ENCODE measurements at regions not wholly inside any gene's neighbourhood (a gene's known extent, or its start where the extent isn't known, plus 50 kb on each side); places are given as distances from the start of the nearest gene placed in this dataset.
A peak's percentile ranks its signal among the peaks of the same experiment; 100 is the strongest.

DNA sequence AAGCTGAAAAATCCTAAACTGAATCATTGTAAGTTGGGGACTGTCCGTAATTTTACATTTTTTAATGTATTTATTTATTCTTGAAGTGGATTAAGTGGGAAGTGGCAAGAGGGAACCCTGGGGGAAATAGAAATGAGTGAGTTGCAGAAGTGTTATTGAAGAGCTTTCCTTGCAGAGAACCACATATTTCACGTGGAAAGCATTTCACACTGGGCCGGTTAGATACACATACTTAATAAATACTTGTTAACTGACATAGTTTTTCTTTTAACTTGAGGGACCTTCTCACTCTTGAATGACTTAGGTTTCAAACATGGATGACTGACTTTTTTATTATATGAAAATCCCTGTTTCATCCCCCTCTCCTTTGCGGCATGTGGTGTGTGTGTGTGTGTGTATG is 239.3 kb downstream of the LMO4 start:
- DNase-seq, result no peak

DNA sequence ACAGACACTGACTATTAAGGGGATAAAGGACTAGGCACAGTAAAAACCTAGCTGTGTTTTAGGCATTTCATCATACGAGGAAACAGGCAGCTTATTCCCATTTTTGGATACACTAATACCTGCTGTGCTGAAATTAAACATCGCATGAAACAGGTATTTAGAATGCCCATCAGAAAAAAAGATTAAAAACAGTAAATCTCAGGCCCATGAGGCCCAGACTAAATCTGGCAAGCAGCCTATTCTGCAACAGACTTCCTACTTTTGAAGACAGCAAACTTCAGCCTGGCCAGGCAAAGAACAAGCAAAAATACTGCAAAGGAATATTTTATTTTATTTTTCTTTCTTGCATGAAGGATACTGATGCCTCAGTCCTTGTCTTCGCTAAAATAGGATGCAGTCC is 240.2 kb downstream of the LMO4 start:
- no peak for DNase-seq

DNA sequence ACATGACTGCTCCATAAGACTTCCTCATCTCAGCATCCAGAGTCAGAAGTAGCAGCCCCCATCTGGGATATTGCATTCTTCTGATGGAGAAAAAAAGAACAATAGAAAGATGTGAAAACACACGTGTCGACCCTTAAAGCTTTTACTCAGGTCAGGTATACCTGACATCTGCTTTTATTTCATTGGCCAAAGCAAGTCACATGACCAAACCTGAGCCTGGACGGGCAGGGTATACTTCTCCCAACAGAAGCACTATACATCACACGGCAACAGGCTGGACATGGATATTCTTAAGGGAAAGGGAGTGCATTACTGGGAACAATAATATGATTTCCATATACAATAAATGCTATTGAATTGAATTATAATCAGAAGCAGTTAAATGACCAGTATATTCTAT is 243.3 kb downstream of the LMO4 start:
- no peak for DNase-seq

DNA sequence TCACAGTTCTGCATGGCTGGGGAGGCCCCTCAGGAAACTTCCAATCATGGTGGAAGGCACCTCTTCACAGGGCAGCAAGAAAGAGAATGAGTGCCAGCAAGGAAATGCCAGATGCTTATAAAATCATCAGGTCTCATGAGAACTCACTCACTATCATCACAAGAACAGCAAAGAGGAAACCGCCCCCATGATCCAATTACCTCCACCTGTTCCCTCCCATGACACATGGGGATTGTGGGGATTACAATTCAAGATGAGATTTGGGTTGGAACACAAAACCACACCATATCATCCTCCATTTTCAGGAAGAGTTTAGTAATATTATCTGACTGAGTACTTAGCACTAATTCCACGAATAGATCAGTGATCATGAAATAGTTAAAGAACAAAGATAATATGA is 244.2 kb downstream of the LMO4 start:
- DNase-seq, result no peak

DNA sequence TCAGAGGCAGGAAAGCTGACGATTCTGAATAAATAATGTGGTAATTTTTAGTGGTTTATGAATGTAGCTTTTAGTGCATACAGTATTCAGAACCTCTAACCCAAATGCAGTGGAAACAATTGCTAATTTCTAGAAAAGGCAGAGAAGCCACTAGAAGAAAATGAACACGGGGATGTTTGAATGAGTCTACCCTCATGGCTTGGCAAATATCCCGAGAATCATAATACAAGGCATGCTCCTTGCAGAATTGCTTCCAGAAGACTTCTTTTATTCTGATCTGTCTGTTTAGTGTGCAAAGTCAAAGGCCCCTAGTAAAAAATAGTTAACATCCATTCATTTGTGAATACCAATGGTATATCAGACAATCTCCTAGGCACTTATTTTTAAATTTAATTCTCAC is 246.8 kb downstream of the LMO4 start:
- peak; percentile 14 for DNase-seq

DNA sequence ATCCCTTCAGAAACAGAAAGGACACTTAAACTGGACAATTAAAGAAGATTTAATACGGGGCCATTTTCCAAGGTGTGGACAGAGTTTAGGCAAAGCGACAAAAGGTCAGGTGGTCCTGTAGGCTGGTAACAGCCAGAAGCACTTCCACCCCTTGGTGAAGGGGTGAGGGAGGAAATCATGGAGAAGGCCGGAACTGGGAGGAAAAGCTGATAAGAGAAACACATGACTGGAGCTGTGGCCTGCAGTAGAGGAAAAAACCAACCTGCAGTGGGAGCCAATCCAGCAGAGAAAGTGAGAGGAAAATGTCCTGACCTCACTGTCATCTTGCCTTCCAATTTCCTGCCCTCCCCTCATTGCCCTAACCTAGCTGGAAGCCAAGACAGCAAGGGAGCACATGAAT is 249.8 kb downstream of the LMO4 start:
- DNase-seq, result no peak

DNA sequence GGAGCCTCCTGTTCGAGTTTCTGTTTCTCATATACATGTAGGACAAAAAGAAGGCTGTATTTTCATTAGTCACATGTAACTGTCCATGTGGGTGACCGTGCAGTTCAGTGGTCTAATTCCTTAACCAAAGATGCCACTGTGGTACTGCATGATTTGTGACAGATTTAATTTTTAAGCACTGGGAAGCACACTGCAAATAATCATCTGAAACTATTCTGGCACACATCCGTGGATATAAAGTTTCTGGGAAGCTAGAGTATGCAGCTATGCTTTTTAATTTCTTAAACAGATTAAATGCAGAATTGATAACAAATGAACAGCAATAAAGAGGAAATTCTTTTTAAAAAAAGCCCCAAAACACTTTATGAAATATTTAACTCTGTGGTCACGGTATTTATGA is 254.8 kb downstream of the LMO4 start:
- DNase-seq, result no peak

DNA sequence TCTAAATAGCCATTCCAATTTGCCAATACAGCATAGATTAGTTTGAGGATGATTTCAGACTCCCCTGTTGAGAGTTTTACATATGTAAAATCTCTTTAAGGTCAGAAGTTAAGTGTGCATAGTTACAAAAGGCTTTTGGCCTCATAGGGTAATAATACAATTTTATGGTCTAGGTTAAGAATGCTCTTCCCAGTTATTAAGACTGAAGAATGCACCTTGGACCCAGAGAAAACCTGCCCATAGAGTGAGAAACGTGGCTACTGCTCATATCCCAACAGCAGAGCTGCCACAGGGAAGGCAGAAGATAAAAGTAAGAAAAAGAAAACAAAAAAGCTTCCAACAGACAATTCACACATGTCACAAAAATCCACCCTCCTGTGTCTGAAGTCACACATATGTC is 255.9 kb downstream of the LMO4 start:
- DNase-seq, result no peak

DNA sequence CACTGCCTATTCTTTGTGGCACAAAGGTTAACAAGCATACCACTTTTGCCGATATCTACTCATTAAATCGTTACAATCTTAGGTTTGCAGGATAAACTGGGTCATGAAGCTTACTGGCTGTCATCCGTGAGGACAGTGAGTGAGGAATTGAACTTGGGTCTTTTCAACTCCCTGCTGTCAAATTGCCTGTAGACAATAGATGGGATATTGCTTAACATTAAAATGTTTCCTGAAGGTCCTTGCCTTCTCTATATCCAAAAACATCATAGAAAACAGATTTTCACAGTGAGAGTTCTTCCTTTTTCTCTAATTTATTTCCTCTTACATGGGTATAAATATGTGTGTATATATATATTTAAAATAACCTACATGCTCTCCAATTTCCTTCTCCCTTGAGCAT is 257.8 kb downstream of the LMO4 start:
- DNase-seq, result no peak

DNA sequence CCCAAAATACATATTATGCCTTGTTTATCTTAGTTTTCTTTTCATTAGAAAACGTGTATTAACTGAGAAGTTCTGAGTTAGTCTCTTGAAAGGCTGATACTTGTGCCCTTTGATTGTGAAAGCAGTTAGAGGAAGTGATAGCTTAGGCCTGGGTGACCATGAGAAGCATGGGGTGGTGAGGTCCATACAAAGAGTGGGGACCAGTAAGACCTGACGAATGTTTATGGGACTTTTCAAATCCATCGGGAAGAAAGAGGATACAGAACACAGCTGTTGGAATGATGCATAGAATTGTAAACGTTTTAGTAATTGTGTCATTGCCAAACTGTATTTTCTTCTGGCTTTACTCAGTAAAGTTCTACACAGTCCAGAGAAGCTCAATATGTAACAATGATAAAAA is 259.8 kb downstream of the LMO4 start:
- DNase-seq, result no peak

DNA sequence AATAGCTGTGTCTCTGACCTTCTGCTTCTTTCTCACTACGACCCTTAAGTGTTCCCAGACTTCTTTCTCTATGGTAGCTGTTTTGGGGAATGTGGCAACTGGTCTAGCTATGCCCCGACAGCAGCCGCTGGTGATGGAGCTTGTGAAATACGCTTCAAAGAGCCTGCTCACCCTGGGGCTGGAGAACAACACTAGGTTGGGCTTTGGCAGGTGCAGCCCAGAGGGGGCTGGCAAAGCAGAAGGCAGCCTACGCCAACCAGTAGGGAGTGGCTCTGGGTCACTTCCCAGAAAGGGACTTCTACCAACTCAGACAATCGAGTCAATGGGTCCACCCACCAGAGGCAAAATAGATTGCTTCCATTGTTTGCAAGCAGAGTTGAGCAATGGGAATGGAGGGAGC is 262.8 kb downstream of the LMO4 start:
- DNase-seq, result no peak

DNA sequence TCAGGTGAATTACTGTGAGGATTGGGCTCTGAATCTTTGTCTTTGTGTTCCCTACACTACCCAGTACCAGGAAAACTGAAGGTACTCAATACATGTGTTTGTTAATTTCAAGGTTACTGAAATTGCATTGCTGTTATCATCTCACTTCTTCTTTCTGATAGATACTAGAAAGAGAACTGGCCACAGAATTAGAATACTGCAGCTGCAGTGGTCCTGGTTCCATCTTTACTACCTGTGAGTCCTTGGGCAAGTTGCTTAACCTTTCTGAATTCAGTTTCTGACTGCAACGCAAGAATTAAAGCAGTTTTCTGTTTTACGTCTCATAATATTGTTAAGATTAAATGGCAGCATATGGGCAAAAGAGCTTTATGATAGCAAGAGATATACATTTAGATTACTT is 263.5 kb downstream of the LMO4 start:
- DNase-seq, result no peak

DNA sequence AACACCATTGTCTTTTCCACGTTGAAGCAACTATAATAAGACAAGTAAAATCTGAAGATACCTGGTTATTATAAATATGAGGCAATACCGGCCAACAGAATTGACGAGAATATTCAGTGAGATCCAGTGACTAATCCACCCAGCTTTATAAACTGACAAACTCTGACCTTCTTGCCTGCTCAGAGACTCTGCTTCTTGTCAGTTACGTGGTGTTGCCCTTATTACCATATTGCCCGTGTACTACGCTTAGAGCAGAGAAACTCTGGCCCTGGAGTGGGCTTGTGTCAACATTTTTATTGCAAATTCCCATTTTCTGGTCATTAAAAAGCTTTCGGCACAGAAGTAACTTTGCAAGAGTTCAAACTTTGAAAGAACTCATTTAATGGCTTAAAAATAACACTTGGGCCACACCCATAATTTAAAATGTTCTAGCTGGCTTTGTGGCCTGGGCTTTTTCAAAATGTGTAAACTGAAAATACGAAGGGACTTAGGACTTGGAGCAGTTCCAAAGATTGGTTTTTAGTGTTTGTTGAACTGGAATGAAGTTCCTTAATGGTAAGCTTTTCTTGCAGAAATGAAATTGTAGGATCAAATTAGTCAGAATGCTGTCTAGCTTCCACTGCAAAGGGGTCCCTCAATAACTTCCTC is 266.2 kb downstream of the LMO4 start:
- DNase-seq, result no peak

DNA sequence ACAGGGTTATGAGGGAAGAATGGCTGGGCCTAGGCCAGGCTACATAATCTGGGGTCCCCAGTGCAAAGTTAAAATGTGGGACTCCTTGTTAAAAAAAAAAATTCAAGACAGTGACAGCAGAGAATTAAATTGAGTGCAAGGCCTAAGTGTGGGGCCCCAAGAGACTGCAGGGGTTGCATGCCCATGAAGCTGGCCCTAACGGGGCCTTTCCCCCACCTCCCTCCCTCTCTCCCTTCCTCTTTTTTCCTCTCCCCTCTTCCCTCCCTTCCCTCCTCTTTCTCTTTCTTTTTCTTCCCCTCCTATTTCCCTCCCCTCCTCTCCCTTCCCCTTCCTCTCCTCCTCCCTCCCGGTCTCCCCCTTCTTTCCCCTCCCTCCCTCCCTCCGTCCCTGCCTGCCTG is 266.7 kb downstream of the LMO4 start:
- no peak for DNase-seq

DNA sequence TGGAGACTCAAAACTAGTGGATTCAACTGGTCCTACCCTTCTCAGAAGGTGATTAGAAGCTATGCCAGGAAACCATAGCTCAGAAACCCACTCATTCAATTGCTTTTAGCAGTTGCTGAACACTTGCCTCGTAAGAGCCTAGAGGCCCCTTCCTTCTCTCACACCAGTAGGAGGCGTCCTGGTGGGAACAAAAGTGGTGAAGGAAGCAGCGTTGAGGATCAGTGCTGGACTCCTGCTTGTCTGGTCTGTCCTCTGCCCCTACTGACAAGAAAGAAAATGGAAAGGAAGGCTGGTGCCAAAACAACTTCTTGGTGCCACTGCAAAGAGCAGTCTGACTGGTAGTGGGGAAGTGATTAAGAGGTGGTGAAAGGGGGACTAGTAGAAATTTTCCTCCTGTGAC is 269.7 kb downstream of the LMO4 start:
- no peak for DNase-seq

DNA sequence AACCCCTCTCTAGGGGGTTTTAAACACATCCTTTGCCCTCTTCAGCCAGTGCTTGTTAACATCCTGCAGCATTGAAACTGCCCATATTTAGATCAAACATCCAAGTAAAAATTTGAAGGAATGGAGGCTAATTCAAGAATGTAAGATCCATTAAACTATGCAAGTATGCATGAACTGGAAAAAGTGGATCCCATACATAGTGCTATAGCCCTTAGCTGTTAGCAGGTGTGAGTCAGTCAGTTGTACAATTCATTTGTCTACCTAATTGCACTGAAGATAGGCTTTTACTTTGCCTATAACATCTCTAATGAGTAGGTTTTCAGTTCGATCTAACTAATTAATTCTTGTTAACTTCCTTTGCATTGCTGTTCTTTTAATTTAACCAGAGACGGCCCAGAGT is 270.9 kb downstream of the LMO4 start:
- no peak for DNase-seq

DNA sequence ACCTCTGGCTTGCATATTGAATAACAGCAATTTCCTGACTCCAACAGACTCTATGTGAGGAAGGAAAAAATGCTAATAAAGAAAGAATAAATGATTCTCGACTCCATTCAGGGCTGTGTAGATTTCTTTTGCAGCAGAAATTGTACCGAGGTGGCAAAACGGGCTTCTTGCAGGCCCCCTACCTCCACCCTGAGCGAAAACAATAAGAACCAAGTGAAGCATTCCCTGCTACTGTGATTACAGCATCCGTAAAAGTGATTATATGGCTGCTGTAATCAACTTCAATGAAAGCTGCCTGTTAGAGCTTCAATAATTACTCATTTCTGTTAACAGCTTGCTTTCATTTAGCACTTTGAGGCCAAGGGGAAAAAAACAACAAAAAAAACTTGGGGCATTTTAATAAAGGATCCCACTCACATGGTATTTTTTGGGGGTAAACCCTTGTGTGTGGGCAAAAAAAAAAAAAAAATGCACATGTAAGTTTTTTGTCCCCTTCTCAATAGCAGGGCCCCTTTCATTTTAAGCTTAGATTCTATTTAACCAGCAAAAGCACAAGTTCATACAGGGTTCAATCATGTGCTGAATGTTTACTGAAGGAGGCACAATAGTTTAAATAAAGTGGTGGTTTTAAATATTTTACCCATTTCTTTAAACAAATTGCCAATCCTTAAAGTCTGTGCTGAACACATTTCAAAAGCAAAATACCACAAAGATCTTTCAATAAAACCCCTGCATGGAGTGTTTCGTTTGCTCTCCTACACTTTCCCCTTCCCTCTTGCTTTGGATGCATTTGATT is 271.6 kb downstream of the LMO4 start:
- no peak for DNase-seq

DNA sequence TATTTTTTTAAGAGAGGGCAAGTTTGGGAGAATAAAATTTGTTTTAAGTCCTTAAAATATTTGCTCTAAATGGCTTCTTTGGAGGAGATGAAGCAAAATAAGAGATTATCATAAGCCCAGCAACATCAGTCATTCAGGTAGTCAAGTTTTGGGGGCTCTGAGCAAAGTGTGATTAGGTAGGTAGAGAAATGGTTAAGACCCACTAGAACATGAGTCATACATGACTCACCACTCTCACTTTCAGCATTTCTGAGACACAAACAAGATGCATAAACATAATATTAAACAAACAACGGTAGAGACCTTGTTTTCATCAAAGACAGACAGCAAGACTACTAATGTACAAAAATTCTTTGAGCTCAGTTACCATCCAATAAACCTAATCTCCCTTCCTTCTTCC is 272.2 kb downstream of the LMO4 start:
- no peak for DNase-seq

DNA sequence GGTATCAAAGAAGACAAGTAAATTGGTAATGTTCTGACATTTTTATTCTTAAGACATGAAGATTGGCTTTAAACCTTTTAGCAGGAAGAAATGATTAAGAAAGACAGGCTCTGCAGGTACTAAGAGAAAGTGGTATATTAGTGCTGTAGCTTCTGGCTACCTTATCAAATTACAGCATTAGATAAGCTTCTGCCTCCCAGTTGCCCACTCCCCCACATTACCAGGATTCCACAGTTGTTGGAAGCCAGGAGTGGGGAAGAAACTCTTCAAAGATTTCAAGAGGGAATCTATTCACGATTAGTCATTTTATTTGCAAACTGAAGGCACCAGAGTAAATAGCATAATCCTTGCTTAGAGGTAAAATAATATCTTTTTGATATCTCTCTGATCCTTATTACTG is 274.9 kb downstream of the LMO4 start:
- DNase-seq, result no peak

DNA sequence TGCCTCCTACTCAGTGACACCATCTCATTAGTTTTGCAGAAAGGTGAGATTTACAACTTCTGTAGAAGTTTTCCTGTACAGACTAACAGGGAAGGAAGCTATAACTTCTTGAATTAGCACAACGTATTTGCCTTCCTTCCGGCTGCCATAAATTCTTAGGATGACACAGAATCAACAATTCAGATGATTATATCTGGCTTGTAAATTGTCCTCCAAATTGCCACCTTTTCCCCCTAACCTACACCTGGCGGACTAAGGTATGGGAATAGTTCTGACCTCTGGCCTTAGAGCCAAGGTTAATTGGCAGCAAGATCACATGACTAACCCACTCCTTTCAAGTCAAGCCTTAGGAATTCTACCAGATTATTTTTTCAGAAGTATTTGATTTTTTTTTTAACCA is 284.3 kb downstream of the LMO4 start:
- DNase-seq, result no peak

DNA sequence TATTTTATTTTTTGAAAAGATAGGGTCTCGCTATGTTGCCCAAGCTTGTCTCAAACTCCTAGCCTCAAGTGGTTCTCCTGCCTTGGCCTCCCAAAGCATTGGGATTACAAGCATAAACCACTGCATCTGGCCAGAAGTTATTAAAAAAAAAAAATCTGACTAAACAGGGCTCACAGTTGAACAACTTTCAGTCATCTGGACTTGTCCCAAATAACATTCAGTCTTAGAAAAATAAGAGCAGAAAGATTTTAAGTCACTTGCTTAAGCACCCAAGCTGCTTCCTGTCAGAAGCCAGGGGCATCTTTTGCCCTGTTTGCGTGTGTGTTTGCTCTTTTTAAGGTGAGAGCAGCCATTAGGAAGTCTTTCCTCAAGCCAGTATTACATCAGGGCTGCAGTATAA is 286.8 kb downstream of the LMO4 start:
- DNase-seq, result no peak

DNA sequence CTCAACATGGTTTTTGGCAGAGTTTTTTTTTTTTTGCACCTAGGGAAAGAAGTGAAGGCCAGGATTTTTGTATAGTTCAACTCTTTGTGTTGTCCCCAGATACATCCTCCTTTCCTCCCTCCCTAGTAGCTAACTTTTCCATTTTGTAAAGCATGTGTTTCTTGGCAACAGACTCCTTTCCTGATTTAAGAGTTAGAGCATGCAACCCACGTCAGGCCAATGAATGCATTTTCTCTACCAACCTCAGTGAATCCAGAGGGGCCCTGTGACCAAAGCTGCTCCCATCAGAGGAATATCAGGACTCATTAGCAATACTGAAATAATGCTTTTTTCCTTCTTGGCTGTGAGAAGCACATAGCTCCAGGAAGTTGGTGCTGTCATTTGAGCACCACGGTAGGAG is 287.2 kb downstream of the LMO4 start:
- no peak for DNase-seq

DNA sequence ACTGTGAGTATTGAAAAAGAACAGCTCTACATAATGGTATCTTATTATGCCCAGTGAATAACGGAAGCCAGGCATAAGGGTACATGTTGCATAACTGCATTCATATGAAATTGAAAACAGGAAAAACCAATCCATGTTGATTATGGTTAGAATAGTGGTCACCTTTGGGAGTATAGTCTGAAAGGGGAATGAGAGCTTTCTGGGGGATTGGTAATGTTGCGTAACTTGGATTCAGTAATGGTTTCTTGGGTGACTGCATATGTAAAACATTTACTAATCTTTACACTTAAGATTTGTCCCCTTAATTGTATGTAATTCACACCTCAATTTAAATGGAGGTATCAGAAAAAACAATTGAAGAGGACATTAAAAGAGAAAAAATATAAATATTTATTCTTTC is 292.1 kb downstream of the LMO4 start:
- no peak for DNase-seq

DNA sequence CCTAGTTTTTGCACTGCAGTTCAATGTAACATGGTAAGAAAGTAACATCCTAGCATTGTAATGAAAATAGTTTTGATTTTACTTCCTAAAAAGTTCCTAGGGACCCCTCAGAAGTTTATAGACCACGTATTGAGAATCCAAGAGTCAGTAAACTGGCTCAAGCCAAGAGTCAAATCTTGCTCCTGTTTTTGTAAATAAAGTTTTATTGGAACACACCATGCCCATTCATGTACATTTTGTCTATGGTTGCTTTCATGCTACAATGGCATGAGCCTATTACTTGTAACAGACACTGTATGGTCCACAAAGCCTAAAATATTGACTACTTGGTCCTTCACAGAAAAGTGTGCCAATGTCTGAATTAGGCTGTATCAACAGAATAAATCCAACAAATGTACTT is 301.0 kb downstream of the LMO4 start:
- DNase-seq, result no peak

DNA sequence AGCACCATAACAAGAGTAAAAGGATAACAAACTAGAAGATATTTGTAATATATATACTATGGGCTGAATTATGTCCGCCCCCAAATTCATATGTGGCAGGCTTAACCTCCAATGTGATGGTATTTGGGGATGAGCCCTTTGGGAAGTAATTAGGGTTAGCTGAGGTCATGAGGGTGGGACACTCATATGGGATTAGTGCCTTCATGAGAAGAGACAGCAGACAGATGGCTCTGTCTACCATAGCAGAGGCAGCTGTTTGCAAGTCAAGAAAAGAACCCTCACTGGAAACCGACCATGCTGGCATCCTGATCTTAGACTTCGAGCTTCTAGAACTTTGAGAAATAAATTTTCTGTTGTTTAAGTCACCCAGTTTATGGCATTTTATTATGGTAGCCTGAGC is 303.6 kb downstream of the LMO4 start:
- DNase-seq, result no peak

Data from fibroblast of skin of scalp (primary cell).